WTC11 (cell line): ENCODE measurements at regions not wholly inside any gene's neighbourhood (a gene's known extent, or its start where the extent isn't known, plus 50 kb on each side); places are given as distances from the start of the nearest gene placed in this dataset.

Experiments
- EMX1 ChIP-seq: fragments of 250-450 bp; sonication (Bioruptor Pico); IDR thresholded peaks from 2 replicates; pipeline ENCODE4 v1.8.0; 2021; ENCODE audit warnings: mild to moderate bottlenecking
- FOXK1 ChIP-seq: sonication (generic); formaldehyde crosslinking; IDR thresholded peaks from 2 replicates; pipeline ENCODE4 v1.8.0; 2022; ENCODE audit warnings: mild to moderate bottlenecking, moderate library complexity, missing genetic modification reagents
- GABPB1 ChIP-seq: sonication (generic); formaldehyde crosslinking; IDR thresholded peaks from 2 replicates; pipeline ENCODE4 v1.8.1; 2023; ENCODE audit warnings: mild to moderate bottlenecking, missing genetic modification reagents
- NFYB ChIP-seq: sonication (generic); formaldehyde crosslinking; conservative IDR thresholded peaks from 2 replicates; pipeline ENCODE4 v1.8.0; 2022; ENCODE audit warnings: low read depth, missing genetic modification reagents
- NR1H2 ChIP-seq: sonication (generic); formaldehyde crosslinking; IDR thresholded peaks from 2 replicates; pipeline ENCODE4 v1.9.0; 2021; ENCODE audit warnings: mild to moderate bottlenecking, moderate library complexity, missing genetic modification reagents
- PRDM15 ChIP-seq: sonication (generic); formaldehyde crosslinking; IDR thresholded peaks from 2 replicates; pipeline ENCODE4 v1.8.0; 2022; ENCODE audit warnings: missing genetic modification reagents
- PREB ChIP-seq: sonication (generic); formaldehyde crosslinking; IDR thresholded peaks from 2 replicates; pipeline ENCODE4 v1.8.1; 2022; ENCODE audit warnings: mild to moderate bottlenecking, missing genetic modification reagents, moderate library complexity, borderline replicate concordance
- TEAD4 ChIP-seq: sonication (generic); formaldehyde crosslinking; IDR thresholded peaks from 2 replicates; pipeline ENCODE4 v1.8.0; 2022; ENCODE audit warnings: mild to moderate bottlenecking, missing genetic modification reagents
- TP53 ChIP-seq: sonication (generic); formaldehyde crosslinking; IDR thresholded peaks from 2 replicates; pipeline ENCODE4 v1.8.1; 2023; ENCODE audit warnings: mild to moderate bottlenecking, missing genetic modification reagents
- ZNF281 ChIP-seq: sonication (generic); formaldehyde crosslinking; IDR thresholded peaks from 2 replicates; pipeline ENCODE4 v1.8.0; 2023; ENCODE audit warnings: mild to moderate bottlenecking, missing genetic modification reagents
- ZNF425 ChIP-seq: fragments of 250-450 bp; sonication (Bioruptor Pico); conservative IDR thresholded peaks from 2 replicates; pipeline ENCODE4 v1.9.0; 2021; ENCODE audit warnings: mild to moderate bottlenecking
- ZNF512 ChIP-seq: sonication (generic); formaldehyde crosslinking; IDR thresholded peaks from 2 replicates; pipeline ENCODE4 v1.8.1; 2022; ENCODE audit warnings: missing genetic modification reagents, borderline replicate concordance
- TF ChIP-seq, protein P1 (sequence below): fragments of 200-600 bp; IDR thresholded peaks from 2 replicates; pipeline ENCODE4 v1.8.0; 2022; ENCODE audit warnings: antibody characterized with exemption
- TF ChIP-seq, protein P2 (sequence below): sonication (generic); formaldehyde crosslinking; IDR thresholded peaks from 2 replicates; pipeline ENCODE4 v1.8.1; 2022; ENCODE audit warnings: low read depth, missing genetic modification reagents, borderline replicate concordance

- TF ChIP-seq NFYB: no peak
- TF ChIP-seq, protein P1, sequence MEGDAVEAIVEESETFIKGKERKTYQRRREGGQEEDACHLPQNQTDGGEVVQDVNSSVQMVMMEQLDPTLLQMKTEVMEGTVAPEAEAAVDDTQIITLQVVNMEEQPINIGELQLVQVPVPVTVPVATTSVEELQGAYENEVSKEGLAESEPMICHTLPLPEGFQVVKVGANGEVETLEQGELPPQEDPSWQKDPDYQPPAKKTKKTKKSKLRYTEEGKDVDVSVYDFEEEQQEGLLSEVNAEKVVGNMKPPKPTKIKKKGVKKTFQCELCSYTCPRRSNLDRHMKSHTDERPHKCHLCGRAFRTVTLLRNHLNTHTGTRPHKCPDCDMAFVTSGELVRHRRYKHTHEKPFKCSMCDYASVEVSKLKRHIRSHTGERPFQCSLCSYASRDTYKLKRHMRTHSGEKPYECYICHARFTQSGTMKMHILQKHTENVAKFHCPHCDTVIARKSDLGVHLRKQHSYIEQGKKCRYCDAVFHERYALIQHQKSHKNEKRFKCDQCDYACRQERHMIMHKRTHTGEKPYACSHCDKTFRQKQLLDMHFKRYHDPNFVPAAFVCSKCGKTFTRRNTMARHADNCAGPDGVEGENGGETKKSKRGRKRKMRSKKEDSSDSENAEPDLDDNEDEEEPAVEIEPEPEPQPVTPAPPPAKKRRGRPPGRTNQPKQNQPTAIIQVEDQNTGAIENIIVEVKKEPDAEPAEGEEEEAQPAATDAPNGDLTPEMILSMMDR: no peak
- TF ChIP-seq ZNF281 (CRISPR knock-in tag): no peak
- no peak for TF ChIP-seq NR1H2 (CRISPR knock-in tag)
- TF ChIP-seq PRDM15 (CRISPR knock-in tag): no peak
- no peak for TF ChIP-seq GABPB1 (CRISPR knock-in tag)
- TF ChIP-seq ZNF425 (CRISPR knock-in tag): no peak
- TF ChIP-seq FOXK1 (CRISPR knock-in tag): no peak
- TF ChIP-seq, protein P2, sequence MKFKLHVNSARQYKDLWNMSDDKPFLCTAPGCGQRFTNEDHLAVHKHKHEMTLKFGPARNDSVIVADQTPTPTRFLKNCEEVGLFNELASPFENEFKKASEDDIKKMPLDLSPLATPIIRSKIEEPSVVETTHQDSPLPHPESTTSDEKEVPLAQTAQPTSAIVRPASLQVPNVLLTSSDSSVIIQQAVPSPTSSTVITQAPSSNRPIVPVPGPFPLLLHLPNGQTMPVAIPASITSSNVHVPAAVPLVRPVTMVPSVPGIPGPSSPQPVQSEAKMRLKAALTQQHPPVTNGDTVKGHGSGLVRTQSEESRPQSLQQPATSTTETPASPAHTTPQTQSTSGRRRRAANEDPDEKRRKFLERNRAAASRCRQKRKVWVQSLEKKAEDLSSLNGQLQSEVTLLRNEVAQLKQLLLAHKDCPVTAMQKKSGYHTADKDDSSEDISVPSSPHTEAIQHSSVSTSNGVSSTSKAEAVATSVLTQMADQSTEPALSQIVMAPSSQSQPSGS (CRISPR knock-in tag): no peak
- TF ChIP-seq PREB (CRISPR knock-in tag): no peak
- no peak for TF ChIP-seq TP53 (CRISPR knock-in tag)
- TF ChIP-seq ZNF512 (CRISPR knock-in tag): no peak
- TF ChIP-seq EMX1: no peak
- TF ChIP-seq TEAD4 (CRISPR knock-in tag): no peak
Measured at GRCh38 chr22:27692243-27692642, 109.3 kb downstream of the MN1 start.
